ENCODE measurements at regions not wholly inside any gene's neighbourhood (a gene's known extent, or its start where the extent isn't known, plus 50 kb on each side); places are given as distances from the start of the nearest gene placed in this dataset.

DNA sequence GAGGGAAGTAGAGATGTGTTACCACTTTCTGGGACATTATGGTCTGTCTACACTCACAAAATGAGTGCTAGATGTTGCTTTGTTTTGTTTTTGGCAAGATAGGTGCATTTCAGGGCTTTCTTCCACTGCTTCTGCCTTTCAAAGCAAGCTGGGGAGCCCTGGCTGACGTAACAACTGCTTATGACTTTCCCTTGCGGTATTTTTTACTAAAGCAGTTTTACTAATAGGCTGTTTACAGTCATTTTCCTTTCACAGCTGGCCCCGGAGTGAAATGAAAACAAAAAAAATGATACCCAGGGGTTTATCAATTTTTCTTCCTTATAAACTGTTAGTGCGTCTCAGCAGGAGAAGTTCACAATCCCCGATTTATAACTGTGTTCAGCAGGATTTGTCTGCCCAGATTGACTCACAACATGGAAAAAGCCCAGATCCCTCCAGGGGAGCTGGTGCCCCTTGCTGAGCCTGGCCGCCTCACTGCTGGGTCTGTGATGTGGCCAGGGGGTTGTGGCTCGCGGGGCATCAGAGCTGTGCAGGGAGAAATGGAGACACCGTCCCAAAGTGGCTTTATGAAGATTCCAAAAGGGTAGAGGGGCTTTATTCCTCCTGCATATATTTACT, 184.4 kb upstream of the HS3ST3A1 start:
- TF ChIP-seq MYBL2 (CRISPR knock-in tag; IDR thresholded peaks at IDR 0.05): no peak
- TF ChIP-seq NFE2L1 (CRISPR knock-in tag; IDR thresholded peaks at IDR 0.05): no peak
- TF ChIP-seq, protein P1, sequence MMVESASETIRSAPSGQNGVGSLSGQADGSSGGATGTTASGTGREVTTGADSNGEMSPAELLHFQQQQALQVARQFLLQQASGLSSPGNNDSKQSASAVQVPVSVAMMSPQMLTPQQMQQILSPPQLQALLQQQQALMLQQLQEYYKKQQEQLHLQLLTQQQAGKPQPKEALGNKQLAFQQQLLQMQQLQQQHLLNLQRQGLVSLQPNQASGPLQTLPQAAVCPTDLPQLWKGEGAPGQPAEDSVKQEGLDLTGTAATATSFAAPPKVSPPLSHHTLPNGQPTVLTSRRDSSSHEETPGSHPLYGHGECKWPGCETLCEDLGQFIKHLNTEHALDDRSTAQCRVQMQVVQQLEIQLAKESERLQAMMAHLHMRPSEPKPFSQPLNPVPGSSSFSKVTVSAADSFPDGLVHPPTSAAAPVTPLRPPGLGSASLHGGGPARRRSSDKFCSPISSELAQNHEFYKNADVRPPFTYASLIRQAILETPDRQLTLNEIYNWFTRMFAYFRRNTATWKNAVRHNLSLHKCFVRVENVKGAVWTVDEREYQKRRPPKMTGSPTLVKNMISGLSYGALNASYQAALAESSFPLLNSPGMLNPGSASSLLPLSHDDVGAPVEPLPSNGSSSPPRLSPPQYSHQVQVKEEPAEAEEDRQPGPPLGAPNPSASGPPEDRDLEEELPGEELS (CRISPR knock-in tag; IDR thresholded peaks at IDR 0.05): no peak
- TF ChIP-seq ATF1 (CRISPR knock-in tag; IDR thresholded peaks at IDR 0.05): no peak
- TF ChIP-seq JAZF1 (CRISPR knock-in tag; IDR thresholded peaks at IDR 0.05): no peak
- TF ChIP-seq, protein P2, sequence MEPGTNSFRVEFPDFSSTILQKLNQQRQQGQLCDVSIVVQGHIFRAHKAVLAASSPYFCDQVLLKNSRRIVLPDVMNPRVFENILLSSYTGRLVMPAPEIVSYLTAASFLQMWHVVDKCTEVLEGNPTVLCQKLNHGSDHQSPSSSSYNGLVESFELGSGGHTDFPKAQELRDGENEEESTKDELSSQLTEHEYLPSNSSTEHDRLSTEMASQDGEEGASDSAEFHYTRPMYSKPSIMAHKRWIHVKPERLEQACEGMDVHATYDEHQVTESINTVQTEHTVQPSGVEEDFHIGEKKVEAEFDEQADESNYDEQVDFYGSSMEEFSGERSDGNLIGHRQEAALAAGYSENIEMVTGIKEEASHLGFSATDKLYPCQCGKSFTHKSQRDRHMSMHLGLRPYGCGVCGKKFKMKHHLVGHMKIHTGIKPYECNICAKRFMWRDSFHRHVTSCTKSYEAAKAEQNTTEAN (CRISPR knock-in tag; IDR thresholded peaks at IDR 0.05): no peak
- TF ChIP-seq, protein P3, sequence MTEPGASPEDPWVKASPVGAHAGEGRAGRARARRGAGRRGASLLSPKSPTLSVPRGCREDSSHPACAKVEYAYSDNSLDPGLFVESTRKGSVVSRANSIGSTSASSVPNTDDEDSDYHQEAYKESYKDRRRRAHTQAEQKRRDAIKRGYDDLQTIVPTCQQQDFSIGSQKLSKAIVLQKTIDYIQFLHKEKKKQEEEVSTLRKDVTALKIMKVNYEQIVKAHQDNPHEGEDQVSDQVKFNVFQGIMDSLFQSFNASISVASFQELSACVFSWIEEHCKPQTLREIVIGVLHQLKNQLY (CRISPR knock-in tag; IDR thresholded peaks at IDR 0.05): no peak
- TF ChIP-seq, protein P4, sequence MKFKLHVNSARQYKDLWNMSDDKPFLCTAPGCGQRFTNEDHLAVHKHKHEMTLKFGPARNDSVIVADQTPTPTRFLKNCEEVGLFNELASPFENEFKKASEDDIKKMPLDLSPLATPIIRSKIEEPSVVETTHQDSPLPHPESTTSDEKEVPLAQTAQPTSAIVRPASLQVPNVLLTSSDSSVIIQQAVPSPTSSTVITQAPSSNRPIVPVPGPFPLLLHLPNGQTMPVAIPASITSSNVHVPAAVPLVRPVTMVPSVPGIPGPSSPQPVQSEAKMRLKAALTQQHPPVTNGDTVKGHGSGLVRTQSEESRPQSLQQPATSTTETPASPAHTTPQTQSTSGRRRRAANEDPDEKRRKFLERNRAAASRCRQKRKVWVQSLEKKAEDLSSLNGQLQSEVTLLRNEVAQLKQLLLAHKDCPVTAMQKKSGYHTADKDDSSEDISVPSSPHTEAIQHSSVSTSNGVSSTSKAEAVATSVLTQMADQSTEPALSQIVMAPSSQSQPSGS (CRISPR knock-in tag; IDR thresholded peaks at IDR 0.05; ENCODE audit: borderline replicate concordance, low read depth): no peak
- TF ChIP-seq ZNF263 (CRISPR knock-in tag; IDR thresholded peaks at IDR 0.05; ENCODE audit: low read depth): no peak
- TF ChIP-seq CREB1 (CRISPR knock-in tag; IDR thresholded peaks at IDR 0.05): no peak
- no peak for TF ChIP-seq FOXK1 (CRISPR knock-in tag; IDR thresholded peaks at IDR 0.05)
- TF ChIP-seq, protein P5, sequence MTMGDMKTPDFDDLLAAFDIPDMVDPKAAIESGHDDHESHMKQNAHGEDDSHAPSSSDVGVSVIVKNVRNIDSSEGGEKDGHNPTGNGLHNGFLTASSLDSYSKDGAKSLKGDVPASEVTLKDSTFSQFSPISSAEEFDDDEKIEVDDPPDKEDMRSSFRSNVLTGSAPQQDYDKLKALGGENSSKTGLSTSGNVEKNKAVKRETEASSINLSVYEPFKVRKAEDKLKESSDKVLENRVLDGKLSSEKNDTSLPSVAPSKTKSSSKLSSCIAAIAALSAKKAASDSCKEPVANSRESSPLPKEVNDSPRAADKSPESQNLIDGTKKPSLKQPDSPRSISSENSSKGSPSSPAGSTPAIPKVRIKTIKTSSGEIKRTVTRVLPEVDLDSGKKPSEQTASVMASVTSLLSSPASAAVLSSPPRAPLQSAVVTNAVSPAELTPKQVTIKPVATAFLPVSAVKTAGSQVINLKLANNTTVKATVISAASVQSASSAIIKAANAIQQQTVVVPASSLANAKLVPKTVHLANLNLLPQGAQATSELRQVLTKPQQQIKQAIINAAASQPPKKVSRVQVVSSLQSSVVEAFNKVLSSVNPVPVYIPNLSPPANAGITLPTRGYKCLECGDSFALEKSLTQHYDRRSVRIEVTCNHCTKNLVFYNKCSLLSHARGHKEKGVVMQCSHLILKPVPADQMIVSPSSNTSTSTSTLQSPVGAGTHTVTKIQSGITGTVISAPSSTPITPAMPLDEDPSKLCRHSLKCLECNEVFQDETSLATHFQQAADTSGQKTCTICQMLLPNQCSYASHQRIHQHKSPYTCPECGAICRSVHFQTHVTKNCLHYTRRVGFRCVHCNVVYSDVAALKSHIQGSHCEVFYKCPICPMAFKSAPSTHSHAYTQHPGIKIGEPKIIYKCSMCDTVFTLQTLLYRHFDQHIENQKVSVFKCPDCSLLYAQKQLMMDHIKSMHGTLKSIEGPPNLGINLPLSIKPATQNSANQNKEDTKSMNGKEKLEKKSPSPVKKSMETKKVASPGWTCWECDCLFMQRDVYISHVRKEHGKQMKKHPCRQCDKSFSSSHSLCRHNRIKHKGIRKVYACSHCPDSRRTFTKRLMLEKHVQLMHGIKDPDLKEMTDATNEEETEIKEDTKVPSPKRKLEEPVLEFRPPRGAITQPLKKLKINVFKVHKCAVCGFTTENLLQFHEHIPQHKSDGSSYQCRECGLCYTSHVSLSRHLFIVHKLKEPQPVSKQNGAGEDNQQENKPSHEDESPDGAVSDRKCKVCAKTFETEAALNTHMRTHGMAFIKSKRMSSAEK (CRISPR knock-in tag; IDR thresholded peaks at IDR 0.05; ENCODE audit: borderline replicate concordance): no peak
- TF ChIP-seq, protein P6, sequence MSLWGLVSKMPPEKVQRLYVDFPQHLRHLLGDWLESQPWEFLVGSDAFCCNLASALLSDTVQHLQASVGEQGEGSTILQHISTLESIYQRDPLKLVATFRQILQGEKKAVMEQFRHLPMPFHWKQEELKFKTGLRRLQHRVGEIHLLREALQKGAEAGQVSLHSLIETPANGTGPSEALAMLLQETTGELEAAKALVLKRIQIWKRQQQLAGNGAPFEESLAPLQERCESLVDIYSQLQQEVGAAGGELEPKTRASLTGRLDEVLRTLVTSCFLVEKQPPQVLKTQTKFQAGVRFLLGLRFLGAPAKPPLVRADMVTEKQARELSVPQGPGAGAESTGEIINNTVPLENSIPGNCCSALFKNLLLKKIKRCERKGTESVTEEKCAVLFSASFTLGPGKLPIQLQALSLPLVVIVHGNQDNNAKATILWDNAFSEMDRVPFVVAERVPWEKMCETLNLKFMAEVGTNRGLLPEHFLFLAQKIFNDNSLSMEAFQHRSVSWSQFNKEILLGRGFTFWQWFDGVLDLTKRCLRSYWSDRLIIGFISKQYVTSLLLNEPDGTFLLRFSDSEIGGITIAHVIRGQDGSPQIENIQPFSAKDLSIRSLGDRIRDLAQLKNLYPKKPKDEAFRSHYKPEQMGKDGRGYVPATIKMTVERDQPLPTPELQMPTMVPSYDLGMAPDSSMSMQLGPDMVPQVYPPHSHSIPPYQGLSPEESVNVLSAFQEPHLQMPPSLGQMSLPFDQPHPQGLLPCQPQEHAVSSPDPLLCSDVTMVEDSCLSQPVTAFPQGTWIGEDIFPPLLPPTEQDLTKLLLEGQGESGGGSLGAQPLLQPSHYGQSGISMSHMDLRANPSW (CRISPR knock-in tag; conservative IDR thresholded peaks at IDR 0.05; ENCODE audit: low read depth): no peak
- TF ChIP-seq, protein P7, sequence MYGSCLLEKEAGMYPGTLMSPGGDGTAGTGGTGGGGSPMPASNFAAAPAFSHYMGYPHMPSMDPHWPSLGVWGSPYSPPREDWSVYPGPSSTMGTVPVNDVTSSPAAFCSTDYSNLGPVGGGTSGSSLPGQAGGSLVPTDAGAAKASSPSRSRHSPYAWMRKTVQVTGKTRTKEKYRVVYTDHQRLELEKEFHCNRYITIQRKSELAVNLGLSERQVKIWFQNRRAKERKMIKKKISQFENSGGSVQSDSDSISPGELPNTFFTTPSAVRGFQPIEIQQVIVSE (CRISPR knock-in tag; IDR thresholded peaks at IDR 0.05; ENCODE audit: borderline replicate concordance): no peak
- H3K4me3 Mint-ChIP-seq: no peak overlapping the region
- DNase-seq (ENCODE audit: low spot score): no peak
- peaks cover 5% of the 10 kb centered on the region for H3K9me3 Mint-ChIP-seq
- ChIA-PET CTCF (interaction anchor here (0.7 kb wide), 1 partner anchor 153 kb away, joined by 3 read pairs; no protein-coding TSS in a partner anchor), POLR2A (no interaction called here)
- peaks cover 4% of the 10 kb centered on the region for H3K36me3 Mint-ChIP-seq
- H3K4me1 Mint-ChIP-seq: no peaks in the 10 kb centered on the region
- H3K27me3 Mint-ChIP-seq (ENCODE audit: low read depth): no peaks in the 10 kb centered on the region
- ATAC-seq: no peak
- no peak overlapping the region for H3K27ac Mint-ChIP-seq

All from WTC11 (cell line).